ENCODE measurements at regions not wholly inside any gene's neighbourhood (a gene's known extent, or its start where the extent isn't known, plus 50 kb on each side); places are given as distances from the start of the nearest gene placed in this dataset.
"Not testable (repeated sequence)": the region's sequence is repeated elsewhere in the genome, so short reads cannot be mapped to it uniquely, and the experiment has no call there.

- no peak for DNase-seq
Measured at GRCh38 chr7:130948822-130949221, 214.8 kb upstream of the KLF14 start.

- DNase-seq, result no peak
Measured at GRCh38 chr7:130949550-130949949, 215.5 kb upstream of the KLF14 start.

GRCh38 chr7:130950054-130950453, 216.0 kb upstream of the KLF14 start:
- DNase-seq, result no peak

GRCh38 chr7:130950741-130951140, 216.7 kb upstream of the KLF14 start:
- DNase-seq, result no peak

GRCh38 chr7:130951303-130951975, 217.4 kb upstream of the KLF14 start:
- DNase-seq, result no peak

GRCh38 chr7:130951976-130952876, 218.2 kb upstream of the KLF14 start:
- no peak for DNase-seq

GRCh38 chr7:130953196-130953595, 219.2 kb upstream of the KLF14 start:
- DNase-seq, result no peak

GRCh38 chr7:130954918-130955564, 221.0 kb upstream of the KLF14 start:
- DNase-seq, result no peak

- no peak for DNase-seq
Measured at GRCh38 chr7:130955565-130955919, 221.5 kb upstream of the KLF14 start.

GRCh38 chr7:130956417-130957136, 222.6 kb upstream of the KLF14 start:
- DNase-seq, result no peak

GRCh38 chr7:130957137-130957513, 223.1 kb upstream of the KLF14 start:
- no peak for DNase-seq

GRCh38 chr7:130957722-130958435, 223.9 kb upstream of the KLF14 start:
- not testable (repeated sequence) for DNase-seq

GRCh38 chr7:130958846-130959245, 224.8 kb upstream of the KLF14 start:
- no peak for DNase-seq

GRCh38 chr7:130959743-130960207, 225.8 kb upstream of the KLF14 start:
- DNase-seq, result no peak

- DNase-seq, result no peak
Measured at GRCh38 chr7:130960208-130960988, 226.4 kb upstream of the KLF14 start.

- DNase-seq, result no peak
Measured at GRCh38 chr7:130961128-130961601, 227.2 kb upstream of the KLF14 start.

- DNase-seq, result no peak
Measured at GRCh38 chr7:130962109-130962508, 228.1 kb upstream of the KLF14 start.

- DNase-seq, result no peak
Measured at GRCh38 chr7:130963339-130963738, 229.3 kb upstream of the KLF14 start.

GRCh38 chr7:130965515-130965914, 231.5 kb upstream of the KLF14 start:
- DNase-seq, result no peak

GRCh38 chr7:130966246-130967009, 232.4 kb upstream of the KLF14 start:
- DNase-seq, result no peak

- no peak for DNase-seq
Measured at GRCh38 chr7:130970196-130970595, 236.2 kb upstream of the KLF14 start.

Data from SHP77 (cell line).